Retinal pigment epithelial cell (primary cell): ENCODE measurements at regions not wholly inside any gene's neighbourhood (a gene's known extent, or its start where the extent isn't known, plus 50 kb on each side); places are given as distances from the start of the nearest gene placed in this dataset.

Experiments used
- DNase-seq: peaks from one replicate; pipeline ENCODE4 v3.0.0-alpha.2; 2010; ENCODE audit warnings: low read depth
- H3K4me3 ChIP-seq: 2 replicates; pipeline ENCODE4 v1.5.1; 2011; ENCODE audit warnings: mild to moderate bottlenecking, low read length, control low read depth, moderate library complexity
- TF ChIP-seq, protein P1 (sequence below): conservative IDR thresholded peaks from 2 replicates; pipeline ENCODE4 v1.5.1; 2011; ENCODE audit warnings: low read depth, low read length, control low read depth, inconsistent platforms

DNA sequence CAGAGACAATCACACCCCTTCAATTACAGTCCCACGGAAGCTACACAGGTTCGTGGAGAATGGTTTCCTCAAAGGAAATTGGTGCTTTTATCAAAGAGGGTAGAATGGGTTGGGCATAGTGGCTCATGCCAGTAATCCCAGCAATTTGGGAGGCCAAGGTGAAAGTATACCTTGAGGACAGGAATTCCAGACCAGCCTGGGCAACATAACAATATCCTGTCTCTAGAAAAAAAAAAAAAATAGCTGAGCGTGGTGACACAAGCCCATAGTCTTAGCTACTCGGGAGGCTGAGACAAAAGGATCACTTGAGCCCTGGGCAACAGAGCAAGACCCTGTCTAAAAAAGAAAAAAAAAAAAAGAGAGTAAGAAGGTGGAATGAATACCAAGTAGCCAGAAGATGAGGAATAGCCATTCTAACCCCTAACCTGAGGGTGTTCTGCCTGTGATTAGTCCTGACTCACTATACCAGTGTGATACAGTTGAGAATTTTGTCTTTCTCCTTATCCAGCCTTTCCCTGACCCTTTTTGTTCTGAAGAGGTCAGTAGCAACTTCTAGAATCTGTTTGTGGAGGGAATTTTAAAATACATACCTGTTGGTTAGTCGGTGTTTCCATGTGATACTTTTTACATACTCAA, 283.2 kb downstream of the MREG start:
- TF ChIP-seq, protein P1, sequence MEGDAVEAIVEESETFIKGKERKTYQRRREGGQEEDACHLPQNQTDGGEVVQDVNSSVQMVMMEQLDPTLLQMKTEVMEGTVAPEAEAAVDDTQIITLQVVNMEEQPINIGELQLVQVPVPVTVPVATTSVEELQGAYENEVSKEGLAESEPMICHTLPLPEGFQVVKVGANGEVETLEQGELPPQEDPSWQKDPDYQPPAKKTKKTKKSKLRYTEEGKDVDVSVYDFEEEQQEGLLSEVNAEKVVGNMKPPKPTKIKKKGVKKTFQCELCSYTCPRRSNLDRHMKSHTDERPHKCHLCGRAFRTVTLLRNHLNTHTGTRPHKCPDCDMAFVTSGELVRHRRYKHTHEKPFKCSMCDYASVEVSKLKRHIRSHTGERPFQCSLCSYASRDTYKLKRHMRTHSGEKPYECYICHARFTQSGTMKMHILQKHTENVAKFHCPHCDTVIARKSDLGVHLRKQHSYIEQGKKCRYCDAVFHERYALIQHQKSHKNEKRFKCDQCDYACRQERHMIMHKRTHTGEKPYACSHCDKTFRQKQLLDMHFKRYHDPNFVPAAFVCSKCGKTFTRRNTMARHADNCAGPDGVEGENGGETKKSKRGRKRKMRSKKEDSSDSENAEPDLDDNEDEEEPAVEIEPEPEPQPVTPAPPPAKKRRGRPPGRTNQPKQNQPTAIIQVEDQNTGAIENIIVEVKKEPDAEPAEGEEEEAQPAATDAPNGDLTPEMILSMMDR: no peak
- DNase-seq: no peak
- H3K4me3 ChIP-seq: no peak overlapping the region

DNA sequence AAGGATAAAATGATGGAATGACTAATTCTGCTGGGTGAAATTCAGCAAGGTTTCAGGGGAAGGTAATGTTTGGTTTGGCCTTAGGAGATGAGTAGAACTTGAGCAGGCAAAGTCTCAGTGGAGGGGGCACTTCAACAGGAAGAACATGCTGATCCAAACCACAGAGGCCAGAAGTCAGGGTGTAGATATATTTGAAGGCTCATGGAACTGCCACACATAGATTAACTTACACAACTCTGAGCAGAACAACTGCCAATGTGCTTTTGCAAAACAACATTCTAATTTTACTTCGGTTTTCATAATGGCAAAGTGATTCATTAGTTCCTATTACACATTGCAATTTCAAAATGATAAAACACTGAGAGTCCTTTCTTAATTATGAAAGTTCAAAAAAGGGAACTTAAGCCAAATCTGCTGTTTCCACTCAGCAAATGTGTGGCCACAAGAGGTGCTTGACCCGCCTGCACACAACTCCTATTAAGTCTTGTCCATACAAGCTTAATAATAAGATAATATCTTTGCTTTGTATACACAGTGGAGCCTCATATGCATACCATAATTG, 284.8 kb downstream of the MREG start:
- no peak overlapping the region for H3K4me3 ChIP-seq
- TF ChIP-seq, protein P1: no peak
- no peak for DNase-seq

DNA sequence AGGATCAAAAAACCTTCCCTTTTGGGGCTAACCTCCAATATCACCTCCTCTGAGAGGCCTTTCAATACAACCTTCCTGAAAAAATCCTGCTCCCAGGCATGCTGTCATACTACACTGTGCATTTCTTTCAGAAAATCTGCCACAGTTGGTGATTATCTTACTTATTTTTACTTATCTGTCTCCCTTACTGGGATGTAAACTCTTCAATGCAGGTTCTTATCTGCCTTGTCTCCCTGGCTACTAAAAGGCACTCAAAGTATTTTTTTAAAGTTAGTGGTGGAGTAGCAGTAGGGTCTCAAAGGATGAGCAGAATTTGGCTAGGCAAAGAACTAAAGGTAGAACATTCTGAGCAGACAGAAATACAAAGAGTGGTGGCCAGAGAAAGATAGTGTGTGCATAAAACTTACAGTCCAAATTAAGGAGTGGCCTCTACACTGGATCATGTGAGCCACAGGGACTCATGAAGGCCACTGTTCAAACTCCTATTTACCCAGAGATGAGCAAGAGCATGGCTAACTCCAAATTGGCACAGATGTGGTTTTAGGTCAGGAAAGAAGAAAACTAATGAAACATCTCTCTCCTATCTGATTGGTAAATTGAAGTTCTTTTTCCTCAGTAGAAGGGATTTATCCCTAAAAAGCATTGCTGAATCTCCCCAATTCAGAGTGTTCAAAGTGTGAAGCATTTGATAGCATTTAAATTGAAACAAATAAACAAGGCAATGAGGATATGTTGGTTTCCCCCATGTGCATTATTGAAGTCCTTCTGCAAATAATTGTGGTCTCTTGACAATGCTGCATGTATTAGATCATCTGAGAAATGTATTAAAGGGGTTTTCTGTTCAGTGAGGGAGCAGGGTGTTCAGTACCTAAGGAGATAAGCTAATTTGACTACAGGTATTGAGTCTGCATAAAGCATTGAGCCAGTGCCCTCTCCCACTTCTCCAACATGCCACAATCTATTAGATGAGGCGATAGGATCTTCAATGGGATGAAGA, 285.5 kb downstream of the MREG start:
- no peak overlapping the region for H3K4me3 ChIP-seq
- TF ChIP-seq, protein P1: no peak
- DNase-seq: no peak

DNA sequence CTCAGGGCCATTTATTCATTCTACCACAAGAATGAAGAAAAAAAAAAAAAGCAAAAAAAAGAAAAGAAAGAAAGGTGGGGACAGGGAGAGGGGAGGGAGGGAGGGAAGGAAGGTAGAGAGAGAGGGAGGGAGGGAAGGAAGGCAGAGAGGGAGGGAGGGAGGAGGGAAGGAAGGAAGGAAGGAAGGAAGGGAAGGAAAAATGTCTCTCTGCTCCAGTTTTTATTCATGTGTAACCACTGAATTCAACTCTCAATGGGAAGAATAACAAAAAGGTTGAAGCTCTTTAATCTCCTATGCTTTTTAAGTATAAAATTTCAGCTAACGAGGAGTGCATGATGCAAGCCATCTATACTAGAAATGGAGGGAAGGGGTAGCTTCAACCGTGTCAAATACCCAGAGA, 287.3 kb downstream of the MREG start:
- DNase-seq: no peak
- TF ChIP-seq, protein P1: no peak
- no peak overlapping the region for H3K4me3 ChIP-seq

DNA sequence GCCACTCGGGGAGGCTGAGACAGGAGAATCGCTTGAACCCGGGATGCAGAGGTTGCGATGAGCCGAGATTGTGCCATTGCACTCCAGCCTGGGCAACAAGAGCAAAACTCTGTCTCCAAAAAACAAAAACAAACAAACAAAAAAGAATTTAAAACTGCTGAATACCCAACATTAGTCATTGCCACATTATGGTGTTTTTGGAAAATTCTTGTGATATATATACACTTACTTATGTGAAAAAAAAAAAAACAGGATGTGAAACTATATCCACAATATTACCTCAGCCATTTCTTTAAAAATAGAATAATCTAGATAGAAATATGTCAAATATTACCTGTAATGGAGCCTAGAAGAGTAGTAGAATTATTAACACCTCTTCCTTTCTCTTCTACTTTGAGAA, 288.3 kb upstream of the FN1 start:
- no peak overlapping the region for H3K4me3 ChIP-seq
- TF ChIP-seq, protein P1: no peak
- DNase-seq: no peak

DNA sequence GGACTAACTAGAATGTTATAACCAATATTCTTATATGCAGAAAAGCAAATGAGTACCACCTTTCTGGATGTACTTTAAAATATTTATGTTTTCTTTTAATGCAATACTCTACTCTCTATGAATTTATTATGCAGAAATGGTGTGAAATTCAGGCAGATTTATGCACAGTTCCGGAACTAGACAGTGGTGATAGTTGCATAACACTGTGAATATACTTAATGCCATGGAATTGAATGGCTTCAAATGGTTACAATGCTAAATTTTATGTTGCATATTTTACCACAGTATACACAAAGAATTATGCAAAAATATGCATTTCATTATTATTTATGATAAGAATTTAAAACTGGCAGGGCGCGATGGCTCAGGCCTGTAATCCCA, 287.8 kb upstream of the FN1 start:
- TF ChIP-seq, protein P1: no peak
- H3K4me3 ChIP-seq: no peak overlapping the region
- no peak for DNase-seq
